BLaER1 (cell line): ENCODE measurements at regions not wholly inside any gene's neighbourhood (a gene's known extent, or its start where the extent isn't known, plus 50 kb on each side); places are given as distances from the start of the nearest gene placed in this dataset.

ENCODE experiments used
- H3K27ac ChIP-seq: shearing (Covaris generic); formaldehyde crosslinking; 2 replicates; pipeline ENCODE4 v1.8.1; 2022
- H3K27me3 ChIP-seq: shearing (Covaris generic); formaldehyde crosslinking; 2 replicates; pipeline ENCODE4 v1.8.1; 2022
- H3K36me3 ChIP-seq: shearing (Covaris generic); formaldehyde crosslinking; 2 replicates; pipeline ENCODE4 v1.8.1; 2022
- H3K4me1 ChIP-seq: shearing (Covaris generic); formaldehyde crosslinking; 2 replicates; pipeline ENCODE4 v1.8.1; 2022
- H3K4me2 ChIP-seq: shearing (Covaris generic); formaldehyde crosslinking; 2 replicates; pipeline ENCODE4 v1.8.1; 2022
- H3K4me3 ChIP-seq: shearing (Covaris generic); formaldehyde crosslinking; 2 replicates; pipeline ENCODE4 v1.8.1; 2022
- H3K9ac ChIP-seq: shearing (Covaris generic); formaldehyde crosslinking; 2 replicates; pipeline ENCODE4 v1.8.1; 2022
- H3K9me3 ChIP-seq: shearing (Covaris generic); formaldehyde crosslinking; 2 replicates; pipeline ENCODE4 v1.8.1; 2022
- H4K20me1 ChIP-seq: shearing (Covaris generic); formaldehyde crosslinking; 2 replicates; pipeline ENCODE4 v1.8.1; 2022
- Cebpa-rat ChIP-seq: shearing (Covaris generic); IDR thresholded peaks from 2 replicates; pipeline ENCODE4 v1.8.1; 2022

DNA sequence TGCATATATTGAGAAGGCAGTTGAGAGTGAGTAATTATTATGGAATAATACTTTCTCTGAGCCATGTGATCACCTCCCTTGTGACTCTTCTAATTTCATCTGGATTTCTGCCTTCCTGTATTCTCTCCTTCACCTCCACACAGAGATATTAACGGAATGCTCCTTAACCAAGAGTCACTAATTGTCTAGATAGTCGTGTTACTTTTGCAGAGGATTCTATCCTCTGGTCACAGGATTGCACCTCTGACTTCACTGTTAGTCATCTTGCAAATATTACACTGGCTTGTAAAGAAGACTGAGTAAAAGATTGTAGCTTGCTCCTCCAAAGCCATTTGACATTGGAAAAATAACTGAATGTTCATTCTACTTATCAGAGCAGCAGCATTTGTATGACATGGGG, 160.9 kb downstream of the SH2D1A start:
- Histone ChIP-seq H3K27me3 (peaks cover 91% of the 10 kb centered on the region), H3K4me1 (no peaks in the 10 kb centered on the region), H3K36me3 (no peaks in the 10 kb centered on the region), H3K27ac (no peak overlapping the region), H3K4me3 (no peak overlapping the region), H4K20me1 (no peaks in the 10 kb centered on the region; the same call in 1 of the 2 replicates), H3K9ac (no peak overlapping the region), H3K4me2 (no peak overlapping the region), H3K9me3 (no peaks in the 10 kb centered on the region)
- no peak for TF ChIP-seq Cebpa-rat

DNA sequence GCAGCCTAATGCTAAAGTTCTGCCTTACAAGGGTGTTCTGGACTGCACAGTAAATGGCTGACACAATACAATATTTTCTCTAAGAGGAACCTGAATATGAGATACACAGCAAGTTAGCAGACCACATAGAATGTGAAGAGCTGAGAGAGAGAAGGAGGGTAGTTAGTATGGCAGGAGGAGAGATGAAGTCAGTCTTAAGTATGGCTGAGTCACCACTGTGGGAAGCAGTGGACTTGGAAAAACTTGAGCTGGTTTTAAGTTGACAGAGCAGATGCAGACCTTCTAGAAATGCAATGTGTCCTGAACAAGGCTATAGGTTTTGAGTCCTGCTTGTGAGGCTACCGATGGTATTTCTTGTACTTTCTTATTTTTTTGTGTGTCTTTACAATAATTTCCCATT, 172.5 kb downstream of the SH2D1A start:
- no peak overlapping the region for H3K4me3 ChIP-seq
- H3K27ac ChIP-seq, result no peak overlapping the region
- peaks cover 69% of the 10 kb centered on the region for H3K27me3 ChIP-seq
- no peaks in the 10 kb centered on the region for H4K20me1 ChIP-seq
- TF ChIP-seq Cebpa-rat, result no peak
- no peak overlapping the region for H3K9ac ChIP-seq
- H3K4me2 ChIP-seq, result no peak overlapping the region
- H3K4me1 ChIP-seq, result no peaks in the 10 kb centered on the region
- H3K9me3 ChIP-seq, result peaks cover 10% of the 10 kb centered on the region; the same call in 1 of the 2 replicates
- H3K36me3 ChIP-seq, result no peaks in the 10 kb centered on the region

DNA sequence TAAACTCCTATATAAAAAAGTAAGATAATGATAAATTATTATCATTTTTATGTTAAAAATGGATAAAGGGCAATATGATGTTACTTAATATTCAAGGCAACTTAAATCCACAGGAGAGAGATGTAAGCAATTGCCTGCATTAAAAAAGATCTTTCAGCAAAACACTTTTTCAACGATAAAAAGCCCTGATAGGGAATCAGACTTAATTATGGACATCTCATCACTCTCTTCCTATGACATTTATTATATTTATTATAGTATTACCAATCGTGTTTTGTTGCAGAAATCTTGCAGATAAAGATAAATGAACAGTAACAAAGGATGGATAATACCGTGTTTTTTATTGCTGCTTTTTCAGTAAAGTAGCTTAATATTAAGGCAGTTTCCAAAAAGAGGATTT, 178.5 kb downstream of the SH2D1A start:
- Histone ChIP-seq H3K9ac (no peak overlapping the region), H4K20me1 (no peaks in the 10 kb centered on the region), H3K9me3 (no peaks in the 10 kb centered on the region), H3K36me3 (no peaks in the 10 kb centered on the region), H3K4me2 (no peak overlapping the region), H3K4me3 (no peak overlapping the region), H3K27me3 (peaks cover 95% of the 10 kb centered on the region), H3K27ac (no peak overlapping the region), H3K4me1 (no peaks in the 10 kb centered on the region)
- no peak for TF ChIP-seq Cebpa-rat

DNA sequence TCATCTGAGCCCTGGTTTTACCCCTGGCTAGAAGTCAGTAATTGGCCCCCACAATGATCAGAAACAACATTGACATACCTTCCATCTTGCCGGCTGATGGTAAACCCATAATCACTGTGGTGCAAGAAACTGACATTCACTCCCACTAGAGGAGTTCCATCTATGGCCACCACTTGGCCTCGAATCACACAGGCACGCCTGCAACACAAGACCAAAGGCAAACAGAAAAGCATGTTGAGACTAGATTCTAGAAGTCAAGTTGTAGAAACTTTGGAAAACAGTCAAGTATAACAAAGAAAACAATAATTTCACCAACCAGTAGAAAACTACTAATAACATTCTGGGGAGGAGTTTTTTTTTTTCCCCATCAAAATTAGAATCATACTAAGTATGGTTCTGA, 183.4 kb downstream of the SH2D1A start:
- TF ChIP-seq Cebpa-rat, result no peak
- Histone ChIP-seq H3K9ac (no peak overlapping the region), H3K4me2 (no peak overlapping the region), H3K4me3 (no peak overlapping the region), H3K27ac (no peak overlapping the region), H3K36me3 (no peaks in the 10 kb centered on the region), H3K27me3 (peaks cover 91% of the 10 kb centered on the region), H3K9me3 (no peaks in the 10 kb centered on the region), H3K4me1 (no peaks in the 10 kb centered on the region), H4K20me1 (no peaks in the 10 kb centered on the region)

DNA sequence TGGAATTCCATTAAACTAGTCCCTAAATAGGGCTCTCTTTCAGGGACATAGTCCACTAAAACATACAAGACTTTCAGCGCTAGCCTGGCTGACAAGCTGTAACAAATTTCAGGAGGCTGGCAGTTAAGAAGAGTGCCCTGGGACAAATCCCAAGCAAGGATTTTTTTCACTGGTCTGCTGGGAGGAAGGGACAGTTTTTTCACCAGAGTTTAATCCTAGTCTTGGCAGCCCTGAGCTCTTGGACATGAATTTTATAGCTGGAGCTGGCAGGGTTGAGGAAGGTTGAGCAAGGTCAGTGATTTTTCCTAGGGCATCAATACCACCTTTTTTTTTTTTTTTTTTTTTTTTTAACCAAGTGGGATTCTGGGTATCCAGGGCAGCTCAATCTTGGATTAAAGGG, 184.4 kb downstream of the SH2D1A start:
- Histone ChIP-seq H3K4me2 (no peak overlapping the region), H3K27ac (no peak overlapping the region), H3K9ac (no peak overlapping the region), H3K36me3 (no peaks in the 10 kb centered on the region), H3K9me3 (no peaks in the 10 kb centered on the region), H3K4me1 (no peaks in the 10 kb centered on the region), H3K27me3 (peaks cover 91% of the 10 kb centered on the region), H3K4me3 (no peak overlapping the region), H4K20me1 (no peaks in the 10 kb centered on the region)
- no peak for TF ChIP-seq Cebpa-rat

DNA sequence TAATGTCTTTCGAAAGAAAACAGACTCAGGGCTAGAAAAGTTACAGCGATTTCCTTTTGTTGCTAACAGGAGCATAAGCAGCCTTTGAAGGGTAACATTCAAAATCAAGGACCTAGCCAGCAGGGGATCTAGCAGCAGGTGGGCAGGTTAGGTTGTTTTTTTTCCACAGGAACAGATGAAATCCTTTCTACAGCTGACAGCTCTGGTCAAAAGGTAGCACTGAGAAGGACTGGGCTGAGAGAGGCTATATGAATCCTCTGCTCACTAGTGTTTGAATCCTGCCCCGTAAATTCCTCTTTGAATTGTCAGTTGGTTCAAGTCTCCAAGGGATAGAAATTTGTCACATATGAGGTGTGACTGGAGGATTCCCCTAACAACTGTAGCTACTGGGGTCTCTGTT, 188.2 kb downstream of the SH2D1A start:
- no peaks in the 10 kb centered on the region for H3K9me3 ChIP-seq
- H3K4me3 ChIP-seq, result no peak overlapping the region
- H4K20me1 ChIP-seq, result no peaks in the 10 kb centered on the region
- no peak overlapping the region for H3K4me2 ChIP-seq
- H3K4me1 ChIP-seq, result no peaks in the 10 kb centered on the region
- peaks cover 94% of the 10 kb centered on the region for H3K27me3 ChIP-seq
- TF ChIP-seq Cebpa-rat, result no peak
- H3K9ac ChIP-seq, result no peak overlapping the region
- H3K36me3 ChIP-seq, result no peaks in the 10 kb centered on the region
- H3K27ac ChIP-seq, result no peak overlapping the region

DNA sequence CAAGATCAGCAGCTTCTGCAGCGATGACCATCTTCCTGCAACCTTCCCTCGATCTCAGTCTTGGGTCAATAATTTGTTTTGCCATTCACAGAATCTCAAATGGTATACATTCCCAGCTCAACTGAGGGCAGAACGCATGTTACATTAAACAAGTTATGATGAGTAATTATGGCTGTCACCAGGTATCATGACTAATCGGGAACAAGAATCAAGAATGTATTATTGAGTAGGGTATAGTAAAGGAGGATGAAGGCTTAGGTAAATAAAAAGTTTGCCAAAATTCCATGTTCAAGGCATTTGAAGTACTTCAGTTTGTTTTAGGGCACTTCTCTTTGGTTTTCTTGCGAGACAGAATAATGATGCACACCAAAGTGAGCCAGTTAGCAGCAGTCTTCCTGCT, 194.1 kb downstream of the SH2D1A start:
- no peaks in the 10 kb centered on the region for H3K4me1 ChIP-seq
- no peak for TF ChIP-seq Cebpa-rat
- no peaks in the 10 kb centered on the region for H3K36me3 ChIP-seq
- H3K27me3 ChIP-seq, result peaks cover 92% of the 10 kb centered on the region
- H3K9ac ChIP-seq, result no peak overlapping the region
- no peak overlapping the region for H3K4me2 ChIP-seq
- no peaks in the 10 kb centered on the region for H3K9me3 ChIP-seq
- no peaks in the 10 kb centered on the region for H4K20me1 ChIP-seq
- no peak overlapping the region for H3K4me3 ChIP-seq
- H3K27ac ChIP-seq, result no peak overlapping the region

DNA sequence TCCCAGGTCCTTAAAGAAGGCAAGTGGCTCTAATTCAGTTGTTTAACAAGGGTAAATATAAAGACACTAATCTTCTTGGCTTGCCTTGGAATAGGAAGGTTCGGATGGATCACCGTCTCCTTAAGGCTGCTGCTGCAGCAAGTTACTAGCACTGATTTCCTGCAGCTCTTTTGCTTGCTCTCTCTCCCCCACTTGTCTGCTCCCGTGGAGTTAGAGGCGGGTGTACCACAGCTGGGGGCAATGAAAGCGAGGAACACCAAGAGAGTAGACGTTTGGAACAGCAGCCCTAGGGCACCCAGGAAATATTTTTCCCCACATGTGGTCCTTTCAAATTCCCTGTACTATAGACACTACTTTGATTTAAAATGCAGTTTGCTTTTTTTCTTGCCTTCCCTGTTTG, 202.2 kb downstream of the SH2D1A start:
- Histone ChIP-seq H3K27ac (no peak overlapping the region), H3K4me3 (no peak overlapping the region), H4K20me1 (0 out of 2 replicates have a peak, but pooled peaks cover 7% of the 10 kb centered on the region), H3K36me3 (no peaks in the 10 kb centered on the region), H3K9ac (no peak overlapping the region), H3K4me2 (no peak overlapping the region), H3K4me1 (no peaks in the 10 kb centered on the region), H3K9me3 (no peaks in the 10 kb centered on the region), H3K27me3 (peaks cover 79% of the 10 kb centered on the region)
- TF ChIP-seq Cebpa-rat, result no peak

DNA sequence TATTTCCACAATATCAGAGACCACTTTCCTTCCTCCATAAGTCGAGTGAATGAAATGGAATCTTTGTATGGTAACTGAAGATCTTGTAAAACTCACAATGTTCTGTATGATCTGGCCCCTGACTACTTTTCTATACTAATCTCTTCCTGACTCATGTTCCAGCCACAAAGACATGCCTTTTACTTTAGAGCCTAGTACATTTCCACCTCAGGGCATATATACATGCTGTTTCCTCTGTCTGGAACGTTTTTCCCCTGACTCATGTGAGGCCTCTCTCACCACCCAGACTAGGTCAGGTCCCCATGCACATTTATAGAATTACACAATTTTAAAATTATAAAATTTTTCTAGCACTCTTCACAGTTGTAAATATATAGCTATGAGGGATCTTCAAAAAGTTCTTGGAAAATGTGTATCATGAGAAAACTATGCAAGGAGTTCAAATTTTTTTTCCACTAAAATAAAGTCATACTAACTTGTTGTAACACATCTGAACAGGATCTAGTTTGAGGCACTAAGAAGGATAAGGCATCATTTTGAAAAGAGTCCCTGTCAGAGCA, 208.8 kb downstream of the SH2D1A start:
- Histone ChIP-seq H3K36me3 (no peaks in the 10 kb centered on the region), H3K27me3 (peaks cover 77% of the 10 kb centered on the region)

DNA sequence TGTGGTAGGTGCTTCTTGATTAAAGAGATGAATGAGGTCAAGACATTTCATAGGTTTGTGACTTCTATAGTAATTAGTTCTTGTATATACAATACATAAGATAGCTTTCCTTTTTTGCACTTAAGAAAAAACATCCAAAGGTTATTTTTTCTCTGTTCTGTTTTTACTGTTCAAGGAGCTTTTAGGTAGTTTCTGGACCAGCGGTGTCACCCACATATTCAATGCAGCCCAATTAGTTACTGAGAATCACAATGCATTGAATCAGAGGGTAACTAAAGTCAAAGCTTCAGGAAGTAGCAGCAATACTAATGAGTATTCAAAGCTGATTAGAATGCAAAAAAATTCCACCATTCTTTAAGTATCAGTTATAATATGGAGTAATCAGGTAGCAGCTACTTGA, 211.6 kb downstream of the SH2D1A start:
- Histone ChIP-seq H3K4me1 (no peaks in the 10 kb centered on the region), H3K4me3 (no peak overlapping the region), H3K27ac (no peak overlapping the region), H3K9me3 (no peaks in the 10 kb centered on the region), H3K4me2 (no peak overlapping the region), H3K27me3 (peaks cover 80% of the 10 kb centered on the region), H3K9ac (no peak overlapping the region), H3K36me3 (no peaks in the 10 kb centered on the region), H4K20me1 (no peaks in the 10 kb centered on the region)
- no peak for TF ChIP-seq Cebpa-rat

More for the DNA sequence above, 208.8 kb downstream of the SH2D1A start:
- Histone ChIP-seq H3K4me3 (no peak overlapping the region), H3K9me3 (no peaks in the 10 kb centered on the region), H3K27ac (no peak overlapping the region), H3K4me1 (no peaks in the 10 kb centered on the region), H4K20me1 (no peaks in the 10 kb centered on the region), H3K4me2 (no peak overlapping the region), H3K9ac (no peak overlapping the region)
- no peak for TF ChIP-seq Cebpa-rat

DNA sequence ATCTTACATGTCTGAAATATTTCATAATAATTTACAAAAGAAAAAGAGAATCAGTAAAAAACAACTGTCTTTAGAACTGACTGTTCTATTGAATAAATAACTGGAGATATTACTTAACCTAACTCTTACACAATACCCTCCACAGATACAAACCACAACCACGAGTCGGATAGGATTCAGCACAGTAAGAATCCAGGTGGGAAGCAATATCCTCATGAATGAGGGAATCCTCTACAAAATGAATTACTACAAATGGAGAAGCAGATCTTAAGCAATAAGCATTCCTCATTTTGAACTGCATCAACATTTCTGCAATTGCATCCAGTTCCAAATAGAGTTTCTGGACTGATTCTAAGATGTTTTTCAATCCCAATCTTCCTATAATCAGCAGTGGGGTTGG, 227.1 kb downstream of the SH2D1A start:
- no peaks in the 10 kb centered on the region for H3K9me3 ChIP-seq
- no peaks in the 10 kb centered on the region for H4K20me1 ChIP-seq
- TF ChIP-seq Cebpa-rat, result no peak
- H3K27me3 ChIP-seq, result peaks cover 58% of the 10 kb centered on the region
- H3K9ac ChIP-seq, result no peak overlapping the region
- H3K4me2 ChIP-seq, result no peak overlapping the region
- no peaks in the 10 kb centered on the region for H3K4me1 ChIP-seq
- no peak overlapping the region for H3K4me3 ChIP-seq
- H3K36me3 ChIP-seq, result no peaks in the 10 kb centered on the region
- H3K27ac ChIP-seq, result no peak overlapping the region
